ENCODE measurements at regions not wholly inside any gene's neighbourhood (a gene's known extent, or its start where the extent isn't known, plus 50 kb on each side); places are given as distances from the start of the nearest gene placed in this dataset.
"Not testable (repeated sequence)": the region's sequence is repeated elsewhere in the genome, so short reads cannot be mapped to it uniquely, and the experiment has no call there.

- FAIRE-seq, result not testable (repeated sequence)
Observed at GRCh38 chr2:87199228-87199627, 177.6 kb upstream of the PLGLB1 start.

- FAIRE-seq, result not testable (repeated sequence)
Observed at GRCh38 chr2:87204569-87205147, 183.0 kb upstream of the PLGLB1 start.

GRCh38 chr2:87212938-87213337 is 191.3 kb upstream of the PLGLB1 start:
- peak; percentile 5 for FAIRE-seq

- not testable (repeated sequence) for FAIRE-seq
Observed at GRCh38 chr2:87217005-87217404, 195.4 kb upstream of the PLGLB1 start.

GRCh38 chr2:87217741-87218410 is 196.2 kb upstream of the PLGLB1 start:
- not testable (repeated sequence) for FAIRE-seq

- not testable (repeated sequence) for FAIRE-seq
Observed at GRCh38 chr2:87220651-87221050, 199.0 kb upstream of the PLGLB1 start.

- FAIRE-seq, result not testable (repeated sequence)
Observed at GRCh38 chr2:87222131-87222530, 200.5 kb upstream of the PLGLB1 start.

- not testable (repeated sequence) for FAIRE-seq
Observed at GRCh38 chr2:87223873-87224272, 202.2 kb upstream of the PLGLB1 start.

- peak; percentile 82 for FAIRE-seq
Observed at GRCh38 chr2:87229091-87229689, 207.5 kb upstream of the PLGLB1 start.

- not testable (repeated sequence) for FAIRE-seq
Observed at GRCh38 chr2:87229964-87230363, 208.3 kb upstream of the PLGLB1 start.

GRCh38 chr2:87235333-87235981 is 213.8 kb upstream of the PLGLB1 start:
- not testable (repeated sequence) for FAIRE-seq

- not testable (repeated sequence) for FAIRE-seq
Observed at GRCh38 chr2:87237570-87238336, 216.1 kb upstream of the PLGLB1 start.

- FAIRE-seq, result not testable (repeated sequence)
Observed at GRCh38 chr2:87239558-87240215, 218.0 kb upstream of the PLGLB1 start.

GRCh38 chr2:87246066-87246717 is 224.5 kb upstream of the PLGLB1 start:
- FAIRE-seq, result not testable (repeated sequence)

GRCh38 chr2:87252046-87252445 is 230.4 kb upstream of the PLGLB1 start:
- FAIRE-seq, result not testable (repeated sequence)

- FAIRE-seq, result not testable (repeated sequence)
Observed at GRCh38 chr2:87254562-87254961, 232.9 kb upstream of the PLGLB1 start.

- FAIRE-seq, result not testable (repeated sequence)
Observed at GRCh38 chr2:87255410-87255809, 233.8 kb upstream of the PLGLB1 start.

GRCh38 chr2:87258887-87259286 is 237.2 kb upstream of the PLGLB1 start:
- FAIRE-seq, result not testable (repeated sequence)

- not testable (repeated sequence) for FAIRE-seq
Observed at GRCh38 chr2:87262184-87262702, 240.6 kb upstream of the PLGLB1 start.

GRCh38 chr2:87263868-87264518 is 242.3 kb upstream of the PLGLB1 start:
- not testable (repeated sequence) for FAIRE-seq

- FAIRE-seq, result not testable (repeated sequence)
Observed at GRCh38 chr2:87275192-87275591, 253.5 kb upstream of the PLGLB1 start.

Measured in colon (tissue), 2 donors.